T1000 (cell line): ENCODE measurements at regions not wholly inside any gene's neighbourhood (a gene's known extent, or its start where the extent isn't known, plus 50 kb on each side); places are given as distances from the start of the nearest gene placed in this dataset.
"Not testable (repeated sequence)": the region's sequence is repeated elsewhere in the genome, so short reads cannot be mapped to it uniquely, and the experiment has no call there.

Experiments used
- DNase-seq: peaks from one replicate; lab custom pipeline; 2025; ENCODE audit warnings: mixed read lengths; lab: John Stamatoyannopoulos, UW

- DNase-seq = no peak
Measured at GRCh38 chr4:52512291-52512690, 146.8 kb downstream of the USP46 start.

- DNase-seq = not testable (repeated sequence)
Measured at GRCh38 chr4:52522093-52522492, 137.0 kb downstream of the USP46 start.

DNA sequence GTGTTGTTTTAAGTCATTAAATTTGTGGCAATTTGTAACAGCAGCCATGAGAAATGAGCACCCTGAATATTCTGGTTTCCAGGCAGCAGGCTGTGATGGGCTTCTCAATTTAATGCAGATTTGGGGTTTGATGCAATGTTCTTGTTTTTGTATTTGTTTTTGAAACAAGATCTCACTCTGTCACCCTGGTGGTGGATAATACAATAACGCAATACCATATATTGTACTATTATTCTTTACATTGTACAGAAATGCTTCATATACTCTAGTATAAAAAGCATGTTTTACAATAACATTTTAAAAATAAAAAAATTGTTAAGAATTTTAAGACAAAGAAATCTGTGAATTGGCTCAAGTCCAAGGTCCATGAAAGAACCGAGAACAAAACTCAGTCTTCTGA is 129.1 kb downstream of the USP46 start:
- DNase-seq = no peak

DNA sequence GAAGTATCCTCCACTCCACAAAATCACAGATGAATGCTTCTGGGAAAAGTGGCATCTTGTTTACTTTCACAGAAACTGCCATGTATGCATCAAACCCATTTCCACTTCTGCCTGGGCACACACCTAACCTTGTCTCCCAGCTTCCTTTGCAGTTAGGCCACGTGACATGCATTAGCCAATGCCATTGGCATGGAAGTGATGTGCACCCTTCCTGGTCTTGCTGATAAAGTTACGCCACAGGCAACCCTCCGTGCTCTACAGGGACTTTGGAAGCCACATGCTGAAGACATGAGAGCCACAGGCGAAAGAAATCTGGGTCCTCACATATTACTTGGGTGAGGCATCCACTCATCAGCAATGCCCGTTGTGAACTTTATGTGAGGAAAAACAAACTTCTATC is 123.3 kb downstream of the USP46 start:
- DNase-seq = no peak
